SK-N-SH (cell line): ENCODE measurements at regions not wholly inside any gene's neighbourhood (a gene's known extent, or its start where the extent isn't known, plus 50 kb on each side); places are given as distances from the start of the nearest gene placed in this dataset.

Experiments
- CTCF ChIA-PET: fragments of 300-600, 350-600 bp; formaldehyde crosslinking; extraction: SDS; loops from one replicate; lab custom pipeline; 2021; lab: Yijun Ruan, JAX
- POLR2A ChIA-PET: fragments of 350-600 bp; sonication (Branson Sonifier 250); formaldehyde crosslinking; extraction: SDS; loops from one replicate; lab custom pipeline; 2020; ENCODE audit warnings: antibody characterized with exemption, inconsistent platforms; lab: Yijun Ruan, JAX
- DNase-seq: peaks from one replicate; pipeline ENCODE4 v3.0.0; 2012
- H2AFZ ChIP-seq: fragments of 200-600 bp; sonication (generic); 2 replicates; pipeline ENCODE4 v1.8.1; 2016; ENCODE audit warnings: antibody characterized with exemption, mild to moderate bottlenecking, low read depth
- H3F3A ChIP-seq: fragments of 200-600 bp; sonication (generic); replicated peaks from 2 replicates; pipeline ENCODE3; 2016; ENCODE audit warnings: antibody characterized with exemption, mild to moderate bottlenecking; ENCODE audit not compliant: insufficient read depth
- H3K27ac ChIP-seq, 2 experiments: fragments of 200-500 bp in 1 of 2; fragments of 200-600 bp in 1 of 2; sonication (Bioruptor generic) in 1 of 2; sonication (generic), shearing (Covaris generic) in 1 of 2; 2 replicates each; pipeline versions ENCODE4 v1.5.1 to v1.6.1; 2014 to 2016; ENCODE audit warnings: low read depth in 2 of 2, inconsistent platforms in 1 of 2, low read length in 1 of 2, mild to moderate bottlenecking in 1 of 2, mixed read lengths in 1 of 2
- H3K27me3 ChIP-seq: fragments of 200-600 bp; sonication (generic), shearing (Covaris generic); 2 replicates; pipeline ENCODE4 v1.6.1; 2016; ENCODE audit warnings: mixed run types; ENCODE audit not compliant: insufficient read depth
- H3K36me3 ChIP-seq, 2 experiments: fragments of 200-500 bp in 1 of 2; fragments of 200-600 bp in 1 of 2; sonication (Bioruptor generic) in 1 of 2; sonication (generic) in 1 of 2; replicated peaks in 1 of 2; 2 replicates each; pipeline versions ENCODE3 to v1.5.1; 2014 to 2016; ENCODE audit warnings: low read length in 1 of 2, mild to moderate bottlenecking in 1 of 2; ENCODE audit not compliant: insufficient read depth in 2 of 2, control insufficient read depth in 1 of 2
- H3K4me1 ChIP-seq, 2 experiments: fragments of 200-500 bp in 1 of 2; fragments of 200-600 bp in 1 of 2; sonication (Bioruptor generic) in 1 of 2; sonication (generic), shearing (Covaris generic) in 1 of 2; 2 replicates each; pipeline versions ENCODE4 v1.5.1 to v1.6.1; 2014 to 2016; ENCODE audit warnings: low read depth in 1 of 2, low read length in 1 of 2, mixed run types in 1 of 2; ENCODE audit not compliant: insufficient read depth in 2 of 2, control insufficient read depth in 1 of 2
- H3K4me2 ChIP-seq: fragments of 200-600 bp; sonication (generic), shearing (Covaris generic); 2 replicates; pipeline ENCODE4 v1.6.1; 2017; ENCODE audit warnings: mixed run types
- H3K4me3 ChIP-seq, 2 experiments: fragments of 200-500 bp in 1 of 2; fragments of 200-600 bp in 1 of 2; sonication (Bioruptor generic) in 1 of 2; sonication (generic), shearing (Covaris generic) in 1 of 2; 2 replicates each; pipeline versions ENCODE4 v1.5.1 to v1.8.1; 2014 to 2016; ENCODE audit warnings: low read depth in 2 of 2, inconsistent platforms in 1 of 2, low read length in 1 of 2, mild to moderate bottlenecking in 1 of 2, mixed read lengths in 1 of 2, moderate library complexity in 1 of 2
- H3K79me2 ChIP-seq: fragments of 200-600 bp; sonication (generic); 2 replicates; pipeline ENCODE4 v1.8.1; 2017; ENCODE audit warnings: mild to moderate bottlenecking; ENCODE audit not compliant: insufficient read depth
- H3K9ac ChIP-seq: fragments of 200-600 bp; sonication (generic); 2 replicates; pipeline ENCODE4 v1.6.1; 2017; ENCODE audit warnings: mixed run types
- H3K9me2 ChIP-seq: fragments of 200-600 bp; sonication (generic); 2 replicates; pipeline ENCODE4 v1.6.1; 2017; ENCODE audit warnings: mixed run types
- H3K9me3 ChIP-seq: fragments of 200-600 bp; sonication (generic); 2 replicates; pipeline ENCODE4 v1.6.1; 2017; ENCODE audit warnings: mixed run types, mild to moderate bottlenecking, moderate library complexity
- H4K20me1 ChIP-seq: fragments of 200-600 bp; sonication (generic); 2 replicates; pipeline ENCODE4 v1.6.1; 2017; ENCODE audit warnings: mild to moderate bottlenecking, mixed run types; ENCODE audit not compliant: insufficient read depth
- CHD2 ChIP-seq: fragments of 150-350 bp; IDR thresholded peaks from 2 replicates; pipeline ENCODE4 v1.6.1; 2018; ENCODE audit warnings: low read length; ENCODE audit not compliant: partially characterized antibody
- CTCF ChIP-seq: fragments of 200-600 bp; sonication (generic); IDR thresholded peaks from 2 replicates; pipeline ENCODE4 v1.6.1; 2017; ENCODE audit warnings: antibody characterized with exemption, mild to moderate bottlenecking, moderate library complexity
- EP300 ChIP-seq, 2 experiments: IDR thresholded peaks; 2 replicates each; pipeline versions ENCODE4 v1.4.0 to v1.6.1; 2012; ENCODE audit warnings: borderline replicate concordance in 1 of 2, low read depth in 1 of 2, low read length in 1 of 2
- EZH2phosphoT487 ChIP-seq: fragments of 200-600 bp; sonication (generic); IDR thresholded peaks from 2 replicates; pipeline ENCODE4 v1.6.1; 2017; ENCODE audit warnings: low read depth, mixed run types, mild to moderate bottlenecking, antibody characterized with exemption, moderate library complexity, borderline replicate concordance
- FOSL2 ChIP-seq: IDR thresholded peaks from 2 replicates; pipeline ENCODE4 v1.4.0; 2012; ENCODE audit warnings: low read depth, mild to moderate bottlenecking, moderate library complexity, borderline replicate concordance
- FOXM1 ChIP-seq: IDR thresholded peaks from 2 replicates; pipeline ENCODE4 v1.4.0; 2012; ENCODE audit warnings: low read depth, mild to moderate bottlenecking
- GABPA ChIP-seq: IDR thresholded peaks from 2 replicates; pipeline ENCODE4 v1.4.0; 2012; ENCODE audit warnings: low read depth, mild to moderate bottlenecking
- GATA2 ChIP-seq: sonication (generic); formaldehyde crosslinking; IDR thresholded peaks from 2 replicates; pipeline ENCODE4 v1.5.0; 2020; ENCODE audit warnings: mild to moderate bottlenecking, missing genetic modification reagents
- IRF3 ChIP-seq: fragments of 150-350 bp; IDR thresholded peaks from 2 replicates; pipeline ENCODE4 v1.6.1; 2016; ENCODE audit warnings: mild to moderate bottlenecking, low read depth, low read length
- JUND ChIP-seq: IDR thresholded peaks from 2 replicates; pipeline ENCODE4 v1.4.0; 2012
- MXI1 ChIP-seq: IDR thresholded peaks from 2 replicates; pipeline ENCODE4 v1.6.1; 2012; ENCODE audit warnings: mild to moderate bottlenecking, low read depth, low read length, improper control_type of control experiment
- NFIC ChIP-seq: IDR thresholded peaks from 2 replicates; pipeline ENCODE4 v1.4.0; 2012; ENCODE audit warnings: borderline replicate concordance
- NRF1 ChIP-seq: IDR thresholded peaks from 2 replicates; pipeline ENCODE4 v1.6.1; 2012; ENCODE audit warnings: low read depth, mild to moderate bottlenecking, low read length
- PBX3 ChIP-seq: IDR thresholded peaks from 2 replicates; pipeline ENCODE4; 2012
- POLR2AphosphoS5 ChIP-seq: IDR thresholded peaks from 2 replicates; pipeline ENCODE4 v1.6.1; 2012; ENCODE audit warnings: low read depth, low read length
- RCOR1 ChIP-seq: fragments of 150-350 bp; IDR thresholded peaks from 2 replicates; pipeline ENCODE4 v1.6.1; 2017; ENCODE audit warnings: antibody characterized with exemption, low read length
- RFX5 ChIP-seq: IDR thresholded peaks from 2 replicates; pipeline ENCODE4 v1.6.1; 2012; ENCODE audit warnings: mild to moderate bottlenecking, improper control_type of control experiment, low read length
- RXRA ChIP-seq: IDR thresholded peaks from 2 replicates; pipeline ENCODE4 v1.4.0; 2012; ENCODE audit warnings: low read depth, mild to moderate bottlenecking, borderline replicate concordance
- SIN3A ChIP-seq: IDR thresholded peaks from 2 replicates; pipeline ENCODE4 v1.6.1; 2012; ENCODE audit warnings: low read depth, mild to moderate bottlenecking, low read length, moderate library complexity, borderline replicate concordance
- TEAD4 ChIP-seq: IDR thresholded peaks from 2 replicates; pipeline ENCODE4 v1.4.0; 2012; ENCODE audit warnings: mild to moderate bottlenecking, borderline replicate concordance; ENCODE audit not compliant: insufficient read depth
- USF2 ChIP-seq: fragments of 150-350 bp; IDR thresholded peaks from 2 replicates; pipeline ENCODE4 v1.6.1; 2017; ENCODE audit warnings: antibody characterized with exemption, low read length, low read depth, borderline replicate concordance
- ZBTB33 ChIP-seq: IDR thresholded peaks from 2 replicates; pipeline ENCODE4 v1.4.0; 2012; ENCODE audit warnings: low read depth, borderline replicate concordance
- WGBS: methylation state at CpG from one replicate; pipeline ENCODE4 v1.1.6; 2017; ENCODE audit warnings: low lambda C conversion rate; 5-methylcytosine and 5-hydroxymethylcytosine counted together

- Histone ChIP-seq H3K79me2 (no peaks in the 10 kb centered on the region), H3K36me3 (no peaks in the 10 kb centered on the region), H3K9me2 (no peaks in the 10 kb centered on the region), H3F3A (no peaks in the 10 kb centered on the region), H3K27ac (no peak overlapping the region), H3K27me3 (no peaks in the 10 kb centered on the region), H3K9me3 (no peaks in the 10 kb centered on the region), H3K9ac (no peak overlapping the region), H3K4me3 (no peak overlapping the region), H3K4me2 (no peak overlapping the region), H3K4me1 (peaks cover 0 to 2% of the 10 kb centered on the region in 2 experiments; a peak in 2 of 4 replicates), H4K20me1 (no peaks in the 10 kb centered on the region), H2AFZ (no peak overlapping the region)
- DNase-seq: no peak
- TF ChIP-seq RXRA (no peak), SIN3A (no peak), USF2 (no peak), EZH2phosphoT487 (no peak), TEAD4 (no peak), GABPA (no peak), RFX5 (no peak), EP300 (IDR thresholded peaks at IDR 0.05; ENCODE audit: borderline replicate concordance in 1 of 2, low read depth in 1 of 2, low read length in 1 of 2) (no peak), NRF1 (no peak), FOSL2 (no peak), CHD2 (no peak), JUND (no peak)
- WGBS: 81% methylated on average over 11 of the region's 11 CpGs
- ChIA-PET POLR2A (no interaction called here), CTCF (no interaction called here)
Observed at GRCh38 chr2:7907041-7907440, 774.8 kb upstream of the ID2 start.

- Histone ChIP-seq H3K9ac (no peak overlapping the region), H4K20me1 (no peaks in the 10 kb centered on the region), H3F3A (no peaks in the 10 kb centered on the region), H3K4me2 (no peak overlapping the region), H3K36me3 (no peaks in the 10 kb centered on the region), H2AFZ (no peak overlapping the region), H3K9me3 (no peaks in the 10 kb centered on the region), H3K4me1 (peaks cover 0 to 2% of the 10 kb centered on the region in 2 experiments; a peak in 2 of 4 replicates), H3K27me3 (no peaks in the 10 kb centered on the region), H3K4me3 (no peak overlapping the region), H3K27ac (no peak overlapping the region), H3K9me2 (no peaks in the 10 kb centered on the region), H3K79me2 (no peaks in the 10 kb centered on the region)
- ChIA-PET POLR2A (no interaction called here), CTCF (no interaction called here)
- 36% methylated on average over 3 of the region's 3 CpGs for WGBS
- DNase-seq: no peak
- TF ChIP-seq RXRA (no peak), MXI1 (no peak), RCOR1 (no peak), EP300 (IDR thresholded peaks at IDR 0.05; ENCODE audit: borderline replicate concordance in 1 of 2, low read depth in 1 of 2, low read length in 1 of 2) (no peak), EZH2phosphoT487 (no peak), NFIC (no peak), ZBTB33 (no peak), GATA2 (CRISPR knock-in tag) (no peak), FOXM1 (no peak), IRF3 (no peak), CTCF (no peak), RFX5 (no peak), PBX3 (no peak), POLR2AphosphoS5 (no peak), NRF1 (no peak)
Observed at GRCh38 chr2:7910752-7911151, 771.1 kb upstream of the ID2 start.
